SU-DHL-6 (cell line): ENCODE measurements at regions not wholly inside any gene's neighbourhood (a gene's known extent, or its start where the extent isn't known, plus 50 kb on each side); places are given as distances from the start of the nearest gene placed in this dataset.

Experiments used
- H2AFZ ChIP-seq: fragments of 200-600 bp; sonication (generic); 2 replicates; pipeline ENCODE4 v1.6.1; 2014; ENCODE audit warnings: low read depth, mild to moderate bottlenecking, moderate library complexity, mixed read lengths, antibody characterized with exemption, low read length; ENCODE audit not compliant: severe bottlenecking
- H3F3A ChIP-seq: fragments of 200-600 bp; shearing (Covaris generic); 2 replicates; pipeline ENCODE4 v1.6.0; 2016; ENCODE audit warnings: antibody characterized with exemption, mild to moderate bottlenecking; ENCODE audit not compliant: insufficient read depth
- H3K27ac ChIP-seq: fragments of 200-600 bp; sonication (generic); 2 replicates; pipeline ENCODE4 v1.5.1; 2016; ENCODE audit warnings: low read depth, mild to moderate bottlenecking, low read length, moderate library complexity, mixed read lengths
- H3K27me3 ChIP-seq: fragments of 200-600 bp; sonication (generic), shearing (Covaris generic); 2 replicates; pipeline ENCODE4 v1.6.0; 2014; ENCODE audit warnings: mild to moderate bottlenecking, low read length
- H3K36me3 ChIP-seq: fragments of 200-600 bp; sonication (generic); 2 replicates; pipeline ENCODE4 v1.6.1; 2014; ENCODE audit warnings: mild to moderate bottlenecking, low read length, mixed read lengths
- H3K4me2 ChIP-seq: fragments of 300-600, 200-600 bp; shearing (Covaris generic), sonication (generic); 2 replicates; pipeline ENCODE4 v1.6.0; 2014; ENCODE audit warnings: low read length, low read depth, mild to moderate bottlenecking; ENCODE audit not compliant: poor library complexity, severe bottlenecking
- H3K4me3 ChIP-seq: fragments of 200-600 bp; sonication (generic); 2 replicates; pipeline ENCODE4 v1.5.1; 2014; ENCODE audit warnings: antibody characterized with exemption, low read length, mild to moderate bottlenecking, mixed read lengths; ENCODE audit not compliant: insufficient read depth, poor library complexity, severe bottlenecking
- H3K79me2 ChIP-seq: fragments of 200-600 bp; sonication (generic); 2 replicates; pipeline ENCODE4 v1.6.1; 2014; ENCODE audit warnings: mild to moderate bottlenecking, low read length, moderate library complexity; ENCODE audit not compliant: insufficient read depth
- H3K9ac ChIP-seq: fragments of 200-600 bp; sonication (generic); 2 replicates; pipeline ENCODE4 v1.7.0; 2014; ENCODE audit warnings: mild to moderate bottlenecking, low read length
- H3K9me2 ChIP-seq: fragments of 200-600 bp; sonication (generic); replicated peaks from 2 replicates; pipeline ENCODE4 v1.6.1; 2014; ENCODE audit warnings: low read length; ENCODE audit not compliant: insufficient read depth
- H3K9me3 ChIP-seq: fragments of 200-600 bp; sonication (generic); 2 replicates; pipeline ENCODE4 v1.6.1; 2014; ENCODE audit warnings: low read length, mixed read lengths; ENCODE audit not compliant: insufficient read depth
- H4K20me1 ChIP-seq: fragments of 200-600 bp; sonication (generic); 2 replicates; pipeline ENCODE4 v1.6.1; 2014; ENCODE audit warnings: low read depth, mild to moderate bottlenecking, antibody characterized with exemption, low read length, moderate library complexity, mixed read lengths
- EZH2phosphoT487 ChIP-seq: fragments of 200-600 bp; sonication (generic), shearing (Covaris generic); conservative IDR thresholded peaks from 2 replicates; pipeline ENCODE4 v1.6.1; 2018; ENCODE audit warnings: mild to moderate bottlenecking, antibody characterized with exemption, low read length, moderate library complexity, mixed read lengths
- TF ChIP-seq, protein P1 (sequence below): fragments of 200-600 bp; sonication (generic); IDR thresholded peaks from one replicate; pipeline ENCODE4 v1.5.1; 2017; ENCODE audit warnings: antibody characterized with exemption, mild to moderate bottlenecking, low read length, moderate library complexity; ENCODE audit not compliant: insufficient read depth, poor library complexity, severe bottlenecking

DNA sequence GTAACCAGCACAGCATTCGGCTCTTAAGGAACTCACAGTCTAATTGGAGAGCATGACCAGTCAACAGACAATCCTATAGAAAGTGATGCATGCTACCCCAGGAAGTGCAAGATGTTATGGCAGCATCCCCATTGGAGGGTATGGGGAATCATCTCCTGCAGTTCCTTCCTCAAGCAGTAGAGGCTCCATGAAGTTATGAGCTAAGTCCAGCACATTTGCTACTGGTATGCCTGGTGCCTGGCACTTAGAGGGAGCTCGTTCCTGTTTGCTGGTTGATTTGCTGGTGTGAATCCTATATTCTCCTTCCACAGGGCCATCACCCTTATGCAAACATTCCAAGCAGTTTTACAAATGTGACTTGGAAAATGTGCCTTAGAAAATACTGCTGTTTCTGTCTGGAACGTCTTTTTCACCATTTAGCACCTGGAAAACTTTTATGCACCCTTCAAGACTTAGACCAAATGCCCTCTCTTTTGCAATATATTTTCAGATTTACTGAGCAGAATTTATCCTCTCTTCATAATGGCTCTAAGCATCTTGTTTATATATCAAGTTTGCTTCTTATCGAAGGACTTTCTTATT is 136.1 kb upstream of the WSCD2 start:
- Histone ChIP-seq H3K4me2 (no peak overlapping the region), H3K9me3 (no peaks in the 10 kb centered on the region), H3F3A (no peaks in the 10 kb centered on the region), H2AFZ (no peak overlapping the region), H3K4me3 (no peak overlapping the region), H3K9me2 (no peaks in the 10 kb centered on the region), H3K27me3 (no peaks in the 10 kb centered on the region), H3K9ac (no peak overlapping the region), H3K79me2 (no peaks in the 10 kb centered on the region), H3K36me3 (no peaks in the 10 kb centered on the region), H3K27ac (no peak overlapping the region), H4K20me1 (no peaks in the 10 kb centered on the region)
- TF ChIP-seq, protein P1, sequence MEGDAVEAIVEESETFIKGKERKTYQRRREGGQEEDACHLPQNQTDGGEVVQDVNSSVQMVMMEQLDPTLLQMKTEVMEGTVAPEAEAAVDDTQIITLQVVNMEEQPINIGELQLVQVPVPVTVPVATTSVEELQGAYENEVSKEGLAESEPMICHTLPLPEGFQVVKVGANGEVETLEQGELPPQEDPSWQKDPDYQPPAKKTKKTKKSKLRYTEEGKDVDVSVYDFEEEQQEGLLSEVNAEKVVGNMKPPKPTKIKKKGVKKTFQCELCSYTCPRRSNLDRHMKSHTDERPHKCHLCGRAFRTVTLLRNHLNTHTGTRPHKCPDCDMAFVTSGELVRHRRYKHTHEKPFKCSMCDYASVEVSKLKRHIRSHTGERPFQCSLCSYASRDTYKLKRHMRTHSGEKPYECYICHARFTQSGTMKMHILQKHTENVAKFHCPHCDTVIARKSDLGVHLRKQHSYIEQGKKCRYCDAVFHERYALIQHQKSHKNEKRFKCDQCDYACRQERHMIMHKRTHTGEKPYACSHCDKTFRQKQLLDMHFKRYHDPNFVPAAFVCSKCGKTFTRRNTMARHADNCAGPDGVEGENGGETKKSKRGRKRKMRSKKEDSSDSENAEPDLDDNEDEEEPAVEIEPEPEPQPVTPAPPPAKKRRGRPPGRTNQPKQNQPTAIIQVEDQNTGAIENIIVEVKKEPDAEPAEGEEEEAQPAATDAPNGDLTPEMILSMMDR, result no peak
- TF ChIP-seq EZH2phosphoT487, result no peak

DNA sequence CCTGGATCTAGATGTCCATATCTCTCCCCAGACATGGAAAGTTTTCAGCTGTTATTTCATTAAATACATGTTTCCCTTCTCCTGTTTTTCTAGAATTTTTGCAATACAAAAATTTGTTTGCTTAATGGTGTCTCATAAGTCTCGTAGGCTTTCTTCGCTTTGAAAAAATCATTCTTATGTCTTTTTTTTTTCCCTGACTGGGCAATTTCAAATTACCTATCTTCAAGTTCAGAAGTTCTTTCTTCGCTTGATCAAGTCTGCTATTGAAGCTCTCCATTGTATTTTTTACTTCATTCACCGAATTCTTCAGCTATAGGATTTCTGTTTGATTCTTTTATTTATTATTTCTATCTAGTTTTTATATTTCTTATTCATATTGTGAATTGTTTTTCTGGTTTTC is 130.2 kb upstream of the WSCD2 start:
- no peaks in the 10 kb centered on the region for H3F3A ChIP-seq
- H2AFZ ChIP-seq, result no peak overlapping the region
- no peaks in the 10 kb centered on the region for H3K79me2 ChIP-seq
- no peak overlapping the region for H3K4me2 ChIP-seq
- H3K27ac ChIP-seq, result no peak overlapping the region
- H4K20me1 ChIP-seq, result no peaks in the 10 kb centered on the region
- H3K9me2 ChIP-seq, result no peaks in the 10 kb centered on the region
- H3K4me3 ChIP-seq, result no peak overlapping the region
- H3K36me3 ChIP-seq, result no peaks in the 10 kb centered on the region
- TF ChIP-seq, protein P1, result no peak
- no peak for TF ChIP-seq EZH2phosphoT487
- no peaks in the 10 kb centered on the region for H3K9me3 ChIP-seq
- no peak overlapping the region for H3K9ac ChIP-seq
- no peaks in the 10 kb centered on the region; the same call in 1 of the 2 replicates for H3K27me3 ChIP-seq

DNA sequence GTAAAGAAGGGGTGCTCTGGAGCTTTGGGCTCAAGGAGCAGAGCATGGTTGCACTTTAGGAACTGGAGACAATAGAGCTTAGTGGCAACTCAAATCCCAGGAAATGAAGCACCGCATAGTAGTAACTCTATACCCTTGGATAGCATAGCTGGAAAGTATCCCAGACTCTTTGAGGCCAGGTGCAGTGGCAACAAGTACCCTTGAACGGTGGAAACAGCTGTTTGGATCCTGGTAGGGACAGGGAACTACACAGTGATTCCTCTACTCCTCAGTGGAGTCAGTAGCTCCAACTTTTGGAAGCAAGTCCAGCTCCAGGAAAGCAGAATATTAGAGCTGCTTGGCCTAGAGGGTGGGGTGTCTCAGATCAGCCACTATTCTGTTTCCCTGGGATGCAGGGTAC is 129.0 kb upstream of the WSCD2 start:
- no peaks in the 10 kb centered on the region for H3F3A ChIP-seq
- no peaks in the 10 kb centered on the region for H3K9me3 ChIP-seq
- no peaks in the 10 kb centered on the region; the same call in 1 of the 2 replicates for H3K27me3 ChIP-seq
- no peaks in the 10 kb centered on the region for H4K20me1 ChIP-seq
- no peaks in the 10 kb centered on the region for H3K79me2 ChIP-seq
- H3K9ac ChIP-seq, result no peak overlapping the region
- H2AFZ ChIP-seq, result no peak overlapping the region
- H3K9me2 ChIP-seq, result no peaks in the 10 kb centered on the region
- no peak for TF ChIP-seq EZH2phosphoT487
- TF ChIP-seq, protein P1, result no peak
- H3K36me3 ChIP-seq, result no peaks in the 10 kb centered on the region
- H3K4me2 ChIP-seq, result no peak overlapping the region
- H3K27ac ChIP-seq, result no peak overlapping the region
- H3K4me3 ChIP-seq, result no peak overlapping the region
